H1 (cell line): ENCODE measurements at regions not wholly inside any gene's neighbourhood (a gene's known extent, or its start where the extent isn't known, plus 50 kb on each side); places are given as distances from the start of the nearest gene placed in this dataset.

ENCODE experiments used
- KDM5A ChIP-seq: fragments of 200-600 bp; IDR thresholded peaks from 2 replicates; pipeline ENCODE4 v1.7.1; 2012; ENCODE audit warnings: mild to moderate bottlenecking, low read length, inconsistent platforms, mixed read lengths
- POU5F1 ChIP-seq: IDR thresholded peaks from 2 replicates; pipeline ENCODE4 v1.6.1; 2011; ENCODE audit warnings: low read depth, mild to moderate bottlenecking, low read length, moderate library complexity
- SIRT6 ChIP-seq: IDR thresholded peaks from one replicate; pipeline ENCODE4 v1.7.1; 2012; ENCODE audit warnings: low read length, inconsistent platforms
- SIX5 ChIP-seq: IDR thresholded peaks from 2 replicates; pipeline ENCODE4 v1.6.1; 2011; ENCODE audit warnings: mild to moderate bottlenecking, low read depth, low read length

GRCh38 chr14:87483271-87484260 is 509.4 kb downstream of the GALC start (continued):
- TF ChIP-seq SIRT6 (no peak), KDM5A (no peak), SIX5 (no peak), POU5F1 (no peak)
